ENCODE measurements at regions not wholly inside any gene's neighbourhood (a gene's known extent, or its start where the extent isn't known, plus 50 kb on each side); places are given as distances from the start of the nearest gene placed in this dataset.

GRCh38 chr2:65598996-65599395, 166.6 kb upstream of the SPRED2 start:
- ATAC-seq (ENCODE audit: low read depth) (no peak), DNase-seq (no peak)
- H3K27ac Mint-ChIP-seq, result no peak overlapping the region
- H3K4me1 Mint-ChIP-seq, result no peaks in the 10 kb centered on the region
- H3K4me3 Mint-ChIP-seq, result no peak overlapping the region
- POLR2A ChIA-PET, result no interaction called here
- H3K9me3 Mint-ChIP-seq, result no peaks in the 10 kb centered on the region
- peaks cover 4% of the 10 kb centered on the region for H3K27me3 Mint-ChIP-seq
- no peaks in the 10 kb centered on the region for H3K36me3 Mint-ChIP-seq

GRCh38 chr2:65598264-65598663, 165.9 kb upstream of the SPRED2 start:
- no peak for DNase-seq
- Mint-ChIP-seq H3K4me1 (no peaks in the 10 kb centered on the region), H3K27ac (no peak overlapping the region), H3K4me3 (no peak overlapping the region), H3K36me3 (no peaks in the 10 kb centered on the region), H3K9me3 (no peaks in the 10 kb centered on the region), H3K27me3 (peaks cover 5% of the 10 kb centered on the region)
- no peak for ATAC-seq (ENCODE audit: low read depth)
- POLR2A ChIA-PET, result no interaction called here

- ATAC-seq (ENCODE audit: low read depth), result no peak
- no peaks in the 10 kb centered on the region for H3K4me1 Mint-ChIP-seq
- no peak overlapping the region for H3K4me3 Mint-ChIP-seq
- H3K27ac Mint-ChIP-seq, result no peak overlapping the region
- no peak for DNase-seq
- POLR2A ChIA-PET, result no interaction called here
- H3K27me3 Mint-ChIP-seq, result peaks cover 5% of the 10 kb centered on the region
- H3K36me3 Mint-ChIP-seq, result no peaks in the 10 kb centered on the region
- no peaks in the 10 kb centered on the region for H3K9me3 Mint-ChIP-seq
Measured at GRCh38 chr2:65595630-65596029, 163.2 kb upstream of the SPRED2 start.

- no peak overlapping the region for H3K27ac Mint-ChIP-seq
- no peaks in the 10 kb centered on the region for H3K9me3 Mint-ChIP-seq
- POLR2A ChIA-PET, result no interaction called here
- no peak for ATAC-seq (ENCODE audit: low read depth)
- no peaks in the 10 kb centered on the region for H3K4me1 Mint-ChIP-seq
- no peaks in the 10 kb centered on the region for H3K36me3 Mint-ChIP-seq
- no peak overlapping the region for H3K4me3 Mint-ChIP-seq
- DNase-seq, result no peak
- H3K27me3 Mint-ChIP-seq, result peaks cover 5% of the 10 kb centered on the region
Measured at GRCh38 chr2:65594150-65594549, 161.8 kb upstream of the SPRED2 start.

- POLR2A ChIA-PET, result no interaction called here
- ATAC-seq (ENCODE audit: low read depth) (no peak), DNase-seq (no peak)
- Mint-ChIP-seq H3K27ac (no peak overlapping the region), H3K9me3 (no peaks in the 10 kb centered on the region), H3K4me1 (no peaks in the 10 kb centered on the region), H3K36me3 (no peaks in the 10 kb centered on the region), H3K27me3 (peaks cover 4% of the 10 kb centered on the region), H3K4me3 (no peak overlapping the region)
Measured at GRCh38 chr2:65589667-65590066, 157.3 kb upstream of the SPRED2 start.

GRCh38 chr2:65587779-65588178, 155.4 kb upstream of the SPRED2 start:
- no peaks in the 10 kb centered on the region for H3K4me1 Mint-ChIP-seq
- POLR2A ChIA-PET, result no interaction called here
- no peaks in the 10 kb centered on the region for H3K9me3 Mint-ChIP-seq
- H3K27ac Mint-ChIP-seq, result no peak overlapping the region
- no peaks in the 10 kb centered on the region for H3K36me3 Mint-ChIP-seq
- H3K4me3 Mint-ChIP-seq, result no peak overlapping the region
- DNase-seq, result no peak
- peaks cover 2% of the 10 kb centered on the region for H3K27me3 Mint-ChIP-seq
- ATAC-seq (ENCODE audit: low read depth), result no peak

- POLR2A ChIA-PET, result no interaction called here
- no peaks in the 10 kb centered on the region for H3K9me3 Mint-ChIP-seq
- H3K27me3 Mint-ChIP-seq, result peaks cover 4% of the 10 kb centered on the region
- no peak overlapping the region for H3K27ac Mint-ChIP-seq
- no peaks in the 10 kb centered on the region for H3K4me1 Mint-ChIP-seq
- DNase-seq (no peak), ATAC-seq (ENCODE audit: low read depth) (no peak)
- H3K4me3 Mint-ChIP-seq, result no peak overlapping the region
- H3K36me3 Mint-ChIP-seq, result no peaks in the 10 kb centered on the region
Measured at GRCh38 chr2:65586516-65586915, 154.1 kb upstream of the SPRED2 start.

GRCh38 chr2:65583061-65583460, 150.7 kb upstream of the SPRED2 start:
- no peaks in the 10 kb centered on the region for H3K4me1 Mint-ChIP-seq
- DNase-seq, result no peak
- peaks cover 11% of the 10 kb centered on the region for H3K27me3 Mint-ChIP-seq
- H3K4me3 Mint-ChIP-seq, result no peak overlapping the region
- no peaks in the 10 kb centered on the region for H3K9me3 Mint-ChIP-seq
- no peak for ATAC-seq (ENCODE audit: low read depth)
- H3K36me3 Mint-ChIP-seq, result no peaks in the 10 kb centered on the region
- H3K27ac Mint-ChIP-seq, result no peak overlapping the region
- POLR2A ChIA-PET, result no interaction called here

- no peak for DNase-seq
- no peaks in the 10 kb centered on the region for H3K36me3 Mint-ChIP-seq
- no peak for ATAC-seq (ENCODE audit: low read depth)
- POLR2A ChIA-PET, result no interaction called here
- H3K4me3 Mint-ChIP-seq, result no peak overlapping the region
- H3K27ac Mint-ChIP-seq, result no peak overlapping the region
- peaks cover 11% of the 10 kb centered on the region for H3K27me3 Mint-ChIP-seq
- H3K4me1 Mint-ChIP-seq, result no peaks in the 10 kb centered on the region
- H3K9me3 Mint-ChIP-seq, result no peaks in the 10 kb centered on the region
Measured at GRCh38 chr2:65582364-65582763, 150.0 kb upstream of the SPRED2 start.

GRCh38 chr2:65580824-65581223, 148.4 kb upstream of the SPRED2 start:
- Mint-ChIP-seq H3K27ac (no peak overlapping the region), H3K27me3 (peaks cover 21% of the 10 kb centered on the region), H3K9me3 (no peaks in the 10 kb centered on the region), H3K36me3 (no peaks in the 10 kb centered on the region), H3K4me1 (no peaks in the 10 kb centered on the region), H3K4me3 (no peak overlapping the region)
- DNase-seq, result no peak
- POLR2A ChIA-PET, result no interaction called here
- ATAC-seq (ENCODE audit: low read depth), result no peak

- DNase-seq, result no peak
- H3K27me3 Mint-ChIP-seq, result peaks cover 22% of the 10 kb centered on the region
- ATAC-seq (ENCODE audit: low read depth), result no peak
- no peaks in the 10 kb centered on the region for H3K36me3 Mint-ChIP-seq
- POLR2A ChIA-PET, result no interaction called here
- H3K27ac Mint-ChIP-seq, result no peak overlapping the region
- H3K9me3 Mint-ChIP-seq, result no peaks in the 10 kb centered on the region
- H3K4me1 Mint-ChIP-seq, result no peaks in the 10 kb centered on the region
- H3K4me3 Mint-ChIP-seq, result no peak overlapping the region
Measured at GRCh38 chr2:65579506-65580235, 147.3 kb upstream of the SPRED2 start.

- POLR2A ChIA-PET, result no interaction called here
- Mint-ChIP-seq H3K36me3 (no peaks in the 10 kb centered on the region), H3K27ac (no peak overlapping the region), H3K9me3 (no peaks in the 10 kb centered on the region), H3K4me3 (no peak overlapping the region), H3K4me1 (peaks cover 5% of the 10 kb centered on the region), H3K27me3 (peaks cover 29% of the 10 kb centered on the region)
- DNase-seq, result no peak
- ATAC-seq (ENCODE audit: low read depth), result no peak
Measured at GRCh38 chr2:65577654-65578053, 145.3 kb upstream of the SPRED2 start.

- POLR2A ChIA-PET, result no interaction called here
- H3K36me3 Mint-ChIP-seq, result no peaks in the 10 kb centered on the region
- ATAC-seq (ENCODE audit: low read depth) (no peak), DNase-seq (no peak)
- H3K27me3 Mint-ChIP-seq, result peaks cover 27% of the 10 kb centered on the region
- no peak overlapping the region for H3K27ac Mint-ChIP-seq
- no peak overlapping the region for H3K4me3 Mint-ChIP-seq
- no peaks in the 10 kb centered on the region for H3K9me3 Mint-ChIP-seq
- H3K4me1 Mint-ChIP-seq, result peaks cover 5% of the 10 kb centered on the region
Measured at GRCh38 chr2:65576861-65577601, 144.6 kb upstream of the SPRED2 start.

GRCh38 chr2:65576278-65576677, 143.9 kb upstream of the SPRED2 start:
- peaks cover 27% of the 10 kb centered on the region for H3K27me3 Mint-ChIP-seq
- no peak for ATAC-seq (ENCODE audit: low read depth)
- H3K9me3 Mint-ChIP-seq, result no peaks in the 10 kb centered on the region
- H3K4me1 Mint-ChIP-seq, result peaks cover 5% of the 10 kb centered on the region
- no peak for DNase-seq
- H3K36me3 Mint-ChIP-seq, result no peaks in the 10 kb centered on the region
- no peak overlapping the region for H3K27ac Mint-ChIP-seq
- POLR2A ChIA-PET, result no interaction called here
- no peak overlapping the region for H3K4me3 Mint-ChIP-seq

Data from activated naive CD8-positive, alpha-beta T cell treated with anti-CD3 and anti-CD28 coated beads, Interleukin-2, amount 10 ng/mL, durations not matched to agents 7 days and 5 days (primary cell).